AG04450 (cell line): ENCODE measurements at regions not wholly inside any gene's neighbourhood (a gene's known extent, or its start where the extent isn't known, plus 50 kb on each side); places are given as distances from the start of the nearest gene placed in this dataset.
"Not testable (repeated sequence)": the region's sequence is repeated elsewhere in the genome, so short reads cannot be mapped to it uniquely, and the experiment has no call there.

Experiments
- CTCF ChIA-PET: fragments of 300-600, 350-600 bp; formaldehyde crosslinking; extraction: SDS; loops from one replicate; lab custom pipeline; 2022; ENCODE audit warnings: antibody characterized with exemption, inconsistent platforms; lab: Charles Lee
- POLR2A ChIA-PET: fragments of 350-600 bp; formaldehyde crosslinking; extraction: SDS; loops from one replicate; lab custom pipeline; 2021; ENCODE audit warnings: antibody characterized with exemption, inconsistent platforms; lab: Yijun Ruan, JAX
- DNase-seq: peaks from one replicate; pipeline ENCODE4 v3.0.0-alpha.2; 2011; ENCODE audit warnings: low read depth, low spot score
- H3K27ac ChIP-seq: one replicate; pipeline ENCODE4 v1.5.1; 2012; ENCODE audit warnings: low read depth, low read length, control low read depth
- H3K27me3 ChIP-seq: one replicate; pipeline ENCODE4 v1.6.0; 2012; ENCODE audit warnings: low read length; ENCODE audit not compliant: control insufficient read depth, insufficient read depth
- H3K4me3 ChIP-seq: 2 replicates; pipeline ENCODE4 v1.5.1; 2011; ENCODE audit warnings: mild to moderate bottlenecking, low read depth, low read length, control low read depth
- H3K9me3 ChIP-seq: 2 replicates; pipeline ENCODE4 v1.5.1; 2012; ENCODE audit warnings: low read length; ENCODE audit not compliant: control insufficient read depth, insufficient read depth
- TF ChIP-seq, protein P1 (sequence below): IDR thresholded peaks from 2 replicates; pipeline ENCODE4 v1.5.1; 2011; ENCODE audit warnings: low read depth, low read length, control low read depth, inconsistent platforms

- Histone ChIP-seq H3K27me3 (no peaks in the 10 kb centered on the region), H3K4me3 (no peak overlapping the region), H3K27ac (no peak overlapping the region), H3K9me3 (no peaks in the 10 kb centered on the region)
- DNase-seq, result no peak
- ChIA-PET CTCF (no interaction called here), POLR2A (no interaction called here)
- TF ChIP-seq, protein P1, sequence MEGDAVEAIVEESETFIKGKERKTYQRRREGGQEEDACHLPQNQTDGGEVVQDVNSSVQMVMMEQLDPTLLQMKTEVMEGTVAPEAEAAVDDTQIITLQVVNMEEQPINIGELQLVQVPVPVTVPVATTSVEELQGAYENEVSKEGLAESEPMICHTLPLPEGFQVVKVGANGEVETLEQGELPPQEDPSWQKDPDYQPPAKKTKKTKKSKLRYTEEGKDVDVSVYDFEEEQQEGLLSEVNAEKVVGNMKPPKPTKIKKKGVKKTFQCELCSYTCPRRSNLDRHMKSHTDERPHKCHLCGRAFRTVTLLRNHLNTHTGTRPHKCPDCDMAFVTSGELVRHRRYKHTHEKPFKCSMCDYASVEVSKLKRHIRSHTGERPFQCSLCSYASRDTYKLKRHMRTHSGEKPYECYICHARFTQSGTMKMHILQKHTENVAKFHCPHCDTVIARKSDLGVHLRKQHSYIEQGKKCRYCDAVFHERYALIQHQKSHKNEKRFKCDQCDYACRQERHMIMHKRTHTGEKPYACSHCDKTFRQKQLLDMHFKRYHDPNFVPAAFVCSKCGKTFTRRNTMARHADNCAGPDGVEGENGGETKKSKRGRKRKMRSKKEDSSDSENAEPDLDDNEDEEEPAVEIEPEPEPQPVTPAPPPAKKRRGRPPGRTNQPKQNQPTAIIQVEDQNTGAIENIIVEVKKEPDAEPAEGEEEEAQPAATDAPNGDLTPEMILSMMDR, result no peak
Observed at GRCh38 chr3:174356596-174356995, 502.5 kb upstream of the NAALADL2 start.

GRCh38 chr3:174358252-174358651 lies 500.9 kb upstream of the NAALADL2 start:
- POLR2A ChIA-PET, result interaction anchor here (0.6 kb wide), 1 partner anchor 82 kb away, joined by 3 read pairs; no protein-coding TSS in a partner anchor
- Histone ChIP-seq H3K27ac (no peak overlapping the region), H3K27me3 (no peaks in the 10 kb centered on the region), H3K9me3 (no peaks in the 10 kb centered on the region), H3K4me3 (no peak overlapping the region)
- no peak for DNase-seq
- TF ChIP-seq, protein P1, result no peak
- CTCF ChIA-PET, result interaction anchor here (1.2 kb wide), 1 partner anchor 804 kb away, joined by 3 read pairs; no protein-coding TSS in a partner anchor

GRCh38 chr3:174362556-174362955 lies 496.6 kb upstream of the NAALADL2 start:
- ChIA-PET CTCF (no interaction called here), POLR2A (no interaction called here)
- no peak for DNase-seq
- no peaks in the 10 kb centered on the region for H3K27me3 ChIP-seq
- no peaks in the 10 kb centered on the region for H3K9me3 ChIP-seq
- H3K27ac ChIP-seq, result no peak overlapping the region
- no peak overlapping the region for H3K4me3 ChIP-seq
- TF ChIP-seq, protein P1, result no peak

DNA sequence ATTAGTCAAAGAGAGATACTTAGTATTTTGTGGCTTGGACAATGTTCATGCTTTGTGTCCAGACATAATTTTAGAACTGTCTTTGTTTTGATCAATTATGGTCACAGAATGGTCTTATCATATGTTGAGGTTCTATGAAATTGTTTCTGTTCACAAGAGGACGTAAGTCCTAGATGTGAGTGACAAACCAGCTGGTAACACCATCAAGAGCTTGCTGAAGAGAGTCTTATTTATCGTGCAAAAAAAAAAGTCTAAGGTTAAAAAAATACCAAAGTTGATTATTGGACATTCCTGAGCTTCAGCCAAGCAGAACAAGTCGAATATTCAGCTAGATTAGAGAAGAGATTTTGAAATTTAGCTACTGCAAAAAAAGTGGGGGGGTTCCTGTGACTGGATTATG lies 495.9 kb upstream of the NAALADL2 start:
- DNase-seq, result no peak
- CTCF ChIA-PET, result interaction anchor here (0.6 kb wide), 1 partner anchor 1204 kb away, joined by 3 read pairs; no protein-coding TSS in a partner anchor
- Histone ChIP-seq H3K27me3 (no peaks in the 10 kb centered on the region), H3K9me3 (no peaks in the 10 kb centered on the region), H3K27ac (no peak overlapping the region), H3K4me3 (no peak overlapping the region)
- POLR2A ChIA-PET, result interaction anchor here (1.1 kb wide), 1 partner anchor 76 kb away, joined by 3 read pairs; no protein-coding TSS in a partner anchor
- TF ChIP-seq, protein P1, result no peak

GRCh38 chr3:174365796-174366195 lies 493.3 kb upstream of the NAALADL2 start:
- Histone ChIP-seq H3K9me3 (no peaks in the 10 kb centered on the region), H3K27ac (no peak overlapping the region), H3K27me3 (no peaks in the 10 kb centered on the region), H3K4me3 (no peak overlapping the region)
- DNase-seq, result no peak
- TF ChIP-seq, protein P1, result no peak
- POLR2A ChIA-PET, result no interaction called here
- CTCF ChIA-PET, result no interaction called here

- H3K27me3 ChIP-seq, H3K27ac ChIP-seq, POLR2A ChIA-PET, DNase-seq, H3K9me3 ChIP-seq, CTCF ChIA-PET, H3K4me3 ChIP-seq: not testable (repeated sequence)
Observed at GRCh38 chr3:174366904-174367303, 492.2 kb upstream of the NAALADL2 start.
